A549 (cell line): ENCODE measurements at regions not wholly inside any gene's neighbourhood (a gene's known extent, or its start where the extent isn't known, plus 50 kb on each side); places are given as distances from the start of the nearest gene placed in this dataset.

Experiments used
- ATAC-seq, 2 experiments: fragments of 200-7000 bp in 1 of 2; fragments of >200 bp in 1 of 2; cut with Nextera tagmentation in 1 of 2; cut with Tn5 transposase in 1 of 2; 3 replicates each; pipeline versions ENCODE4 v1.8.0 to v1.9.1; 2018 to 2020; ENCODE audit warnings: mild to moderate bottlenecking in 1 of 2, moderate library complexity in 1 of 2
- CTCF ChIA-PET: fragments of 300-600 bp; sonication (Branson Sonifier 250); formaldehyde crosslinking; extraction: SDS; loops from one replicate; lab custom pipeline; 2021; ENCODE audit warnings: antibody characterized with exemption, inconsistent platforms; lab: Yijun Ruan, JAX
- POLR2A ChIA-PET: fragments of 350-600 bp; formaldehyde crosslinking; extraction: SDS; loops from one replicate; lab custom pipeline; 2021; ENCODE audit warnings: antibody characterized with exemption, inconsistent platforms; lab: Yijun Ruan, JAX
- DNase-seq, 2 experiments: peaks; one replicate each; pipeline versions ENCODE4 v3.0.0 to v3.0.0-alpha.2; 2011 to 2016; ENCODE audit warnings: low read depth in 1 of 2, low spot score in 1 of 2
- FAIRE-seq: peaks from 2 replicates; lab custom pipeline; 2011; peaks lifted over from hg19 to GRCh38; lab: Jason Lieb, UNC
- H3K27ac ChIP-seq, 2 experiments: fragments of >200 bp; sonication (Bioruptor Twin); formaldehyde crosslinking; 3 replicates each; pipeline ENCODE4 v1.5.1; 2016 to 2017
- H3K4me1 ChIP-seq: fragments of >200 bp; sonication (Bioruptor Twin); formaldehyde crosslinking; 3 replicates; pipeline ENCODE4 v1.6.1; 2016
- H3K4me2 ChIP-seq: fragments of >200 bp; sonication (Bioruptor Twin); formaldehyde crosslinking; 3 replicates; pipeline ENCODE4 v1.6.1; 2016
- H3K4me3 ChIP-seq: fragments of >200 bp; sonication (Bioruptor Twin); formaldehyde crosslinking; 3 replicates; pipeline ENCODE4 v1.5.1; 2016
- H3K9me3 ChIP-seq: fragments of >200 bp; sonication (Bioruptor Twin); formaldehyde crosslinking; 3 replicates; pipeline ENCODE4 v1.6.1; 2016
- CEBPB ChIP-seq, 2 experiments: fragments of >200 bp in 1 of 2; sonication (Bioruptor Twin) in 1 of 2; formaldehyde crosslinking in 1 of 2; IDR thresholded peaks; 2 replicates each; pipeline ENCODE4 v1.6.1; 2012 to 2016
- CHD4 ChIP-seq: fragments of 200-600 bp; sonication (generic); IDR thresholded peaks from 2 replicates; pipeline ENCODE4 v1.6.1; 2016; ENCODE audit warnings: antibody characterized with exemption, mild to moderate bottlenecking, borderline replicate concordance
- EHMT2 ChIP-seq: fragments of 200-600 bp; sonication (generic); IDR thresholded peaks from 2 replicates; pipeline ENCODE4 v1.6.1; 2016; ENCODE audit warnings: antibody characterized with exemption, low read depth, mild to moderate bottlenecking, moderate library complexity
- EP300 ChIP-seq, 2 experiments: fragments of >200 bp; sonication (Bioruptor Twin); formaldehyde crosslinking; IDR thresholded peaks; 2 replicates in 1 of 2; 3 replicates in 1 of 2; pipeline ENCODE4 v1.6.1; 2016 to 2017
- FOXS1 ChIP-seq: fragments of 250-450 bp; sonication (Bioruptor Pico); IDR thresholded peaks from 2 replicates; pipeline ENCODE4 v1.5.0; 2020; ENCODE audit warnings: mild to moderate bottlenecking, moderate library complexity
- GATA3 ChIP-seq: IDR thresholded peaks from 2 replicates; pipeline ENCODE4 v1.6.1; 2012; ENCODE audit warnings: borderline replicate concordance
- HDAC2 ChIP-seq: fragments of 200-600 bp; sonication (generic); IDR thresholded peaks from 2 replicates; pipeline ENCODE4 v1.6.1; 2016
- HOXB13 ChIP-seq: fragments of 250-450 bp; sonication (Bioruptor Pico); IDR thresholded peaks from 2 replicates; pipeline ENCODE4 v1.5.0; 2020; ENCODE audit warnings: low read depth, mild to moderate bottlenecking, moderate library complexity
- HOXB5 ChIP-seq: fragments of 250-450 bp; sonication (Bioruptor Pico); IDR thresholded peaks from 2 replicates; pipeline ENCODE4 v1.5.0; 2020; ENCODE audit warnings: mild to moderate bottlenecking, moderate library complexity
- JUN ChIP-seq, 2 experiments: fragments of >200 bp; sonication (Bioruptor Twin); formaldehyde crosslinking; IDR thresholded peaks; 2 replicates in 1 of 2; 3 replicates in 1 of 2; pipeline ENCODE4 v1.6.1; 2016 to 2017
- NPAS2 ChIP-seq: fragments of 250-450 bp; sonication (Bioruptor Pico); IDR thresholded peaks from 2 replicates; pipeline ENCODE4 v1.8.0; 2022; ENCODE audit warnings: mild to moderate bottlenecking, moderate library complexity, borderline replicate concordance
- NR3C1 ChIP-seq: fragments of >200 bp; sonication (Bioruptor Twin); formaldehyde crosslinking; IDR thresholded peaks from 3 replicates; pipeline ENCODE4 v1.6.1; 2017
- RAD21 ChIP-seq, 2 experiments: fragments of >200 bp in 1 of 2; sonication (Bioruptor Twin) in 1 of 2; formaldehyde crosslinking in 1 of 2; IDR thresholded peaks in 1 of 2; conservative IDR thresholded peaks in 1 of 2; 2 replicates in 1 of 2; 3 replicates in 1 of 2; pipeline ENCODE4 v1.6.1; 2012 to 2018; ENCODE audit warnings: inconsistent platforms in 1 of 2
- SMC3 ChIP-seq: fragments of >200 bp; sonication (Bioruptor Twin); formaldehyde crosslinking; IDR thresholded peaks from 3 replicates; pipeline ENCODE4 v1.6.1; 2018; ENCODE audit warnings: inconsistent platforms
- SREBF2 ChIP-seq: fragments of 450-650 bp; IDR thresholded peaks from 2 replicates; pipeline ENCODE4 v1.6.1; 2014; ENCODE audit warnings: mild to moderate bottlenecking, moderate library complexity
- TP53 ChIP-seq: fragments of 250-450 bp; sonication (Bioruptor Pico); IDR thresholded peaks from 2 replicates; pipeline ENCODE4 v1.5.0; 2021; ENCODE audit warnings: mild to moderate bottlenecking, moderate library complexity
- ZNF302 ChIP-seq: fragments of 250-450 bp; sonication (Bioruptor Pico); IDR thresholded peaks from 2 replicates; pipeline ENCODE4 v1.9.0; 2021; ENCODE audit warnings: inconsistent platforms, mild to moderate bottlenecking, moderate library complexity
- ZSCAN20 ChIP-seq: fragments of 250-450 bp; sonication (Bioruptor Pico); IDR thresholded peaks from 2 replicates; pipeline ENCODE4 v1.8.0; 2022; ENCODE audit warnings: mild to moderate bottlenecking, moderate library complexity
- WGBS: methylation state at CpG from one replicate; pipeline ENCODE4 v1.1.6; 2017; ENCODE audit errors: missing lambda C conversion rate; 5-methylcytosine and 5-hydroxymethylcytosine counted together
- TF ChIP-seq, protein P1 (sequence below): fragments of 250-450 bp; sonication (Bioruptor Pico); IDR thresholded peaks from 2 replicates; pipeline ENCODE4 v1.5.0; 2020; ENCODE audit warnings: low read depth, mild to moderate bottlenecking, moderate library complexity
- TF ChIP-seq, protein P2 (sequence below): fragments of 250-450 bp; sonication (Bioruptor Pico); IDR thresholded peaks from 2 replicates; pipeline ENCODE4 v1.5.0; 2021; ENCODE audit warnings: mild to moderate bottlenecking, moderate library complexity, borderline replicate concordance
- TF ChIP-seq, protein P3 (sequence below): IDR thresholded peaks from 2 replicates; pipeline ENCODE4 v1.6.1; 2012
- TF ChIP-seq, protein P4 (sequence below): fragments of >200 bp; sonication (Bioruptor Twin); formaldehyde crosslinking; IDR thresholded peaks from 3 replicates; pipeline ENCODE4 v1.5.1; 2016
- TF ChIP-seq, protein P5 (sequence below): fragments of 200-600 bp; sonication (generic); IDR thresholded peaks from 2 replicates; pipeline ENCODE4 v1.6.1; 2016; ENCODE audit warnings: antibody characterized with exemption, mild to moderate bottlenecking, moderate library complexity

DNA sequence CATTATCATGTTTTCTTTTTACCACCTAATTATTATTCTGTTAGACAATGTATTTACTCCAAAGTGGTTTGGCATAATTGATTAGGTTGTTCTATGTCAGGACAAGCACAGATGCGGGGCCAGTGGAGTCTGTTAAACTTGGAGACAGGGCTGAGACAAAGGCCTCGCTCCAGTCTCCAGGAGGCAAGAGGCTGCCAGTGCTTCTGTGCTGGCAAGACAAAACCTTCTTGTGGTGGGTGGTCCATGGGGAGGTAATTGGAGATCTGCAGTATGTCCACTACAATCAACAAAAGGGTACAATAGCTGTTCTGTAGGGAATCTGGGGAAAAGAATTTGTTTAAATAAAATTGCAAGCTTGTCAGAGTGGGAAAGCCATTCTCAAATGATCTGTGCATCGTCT lies 677.2 kb upstream of the SLC35B3 start:
- POLR2A ChIA-PET, result no interaction called here
- TF ChIP-seq ZNF302 (CRISPR knock-in tag) (no peak), NR3C1 (no peak), EP300 (IDR thresholded peaks at IDR 0.05) (no peak), SMC3 (no peak), JUN (IDR thresholded peaks at IDR 0.05) (no peak), HDAC2 (no peak), CHD4 (no peak), ZSCAN20 (CRISPR knock-in tag) (no peak), CEBPB (IDR thresholded peaks at IDR 0.05) (no peak)
- TF ChIP-seq, protein P1, sequence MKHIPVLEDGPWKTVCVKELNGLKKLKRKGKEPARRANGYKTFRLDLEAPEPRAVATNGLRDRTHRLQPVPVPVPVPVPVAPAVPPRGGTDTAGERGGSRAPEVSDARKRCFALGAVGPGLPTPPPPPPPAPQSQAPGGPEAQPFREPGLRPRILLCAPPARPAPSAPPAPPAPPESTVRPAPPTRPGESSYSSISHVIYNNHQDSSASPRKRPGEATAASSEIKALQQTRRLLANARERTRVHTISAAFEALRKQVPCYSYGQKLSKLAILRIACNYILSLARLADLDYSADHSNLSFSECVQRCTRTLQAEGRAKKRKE (CRISPR knock-in tag), result no peak
- H3K4me1 ChIP-seq, result no peaks in the 10 kb centered on the region
- H3K27ac ChIP-seq, result no peak overlapping the region
- no peak for ATAC-seq
- no peak overlapping the region for H3K4me2 ChIP-seq
- H3K9me3 ChIP-seq, result no peaks in the 10 kb centered on the region
- CTCF ChIA-PET, result interaction anchor here (0.5 kb wide), 1 partner anchor 1206 kb away, joined by 5 read pairs; no protein-coding TSS in a partner anchor
- FAIRE-seq, result no peak
- WGBS, result 27% methylated on average over 3 of the region's 3 CpGs
- DNase-seq, result no peak
- H3K4me3 ChIP-seq, result no peak overlapping the region

DNA sequence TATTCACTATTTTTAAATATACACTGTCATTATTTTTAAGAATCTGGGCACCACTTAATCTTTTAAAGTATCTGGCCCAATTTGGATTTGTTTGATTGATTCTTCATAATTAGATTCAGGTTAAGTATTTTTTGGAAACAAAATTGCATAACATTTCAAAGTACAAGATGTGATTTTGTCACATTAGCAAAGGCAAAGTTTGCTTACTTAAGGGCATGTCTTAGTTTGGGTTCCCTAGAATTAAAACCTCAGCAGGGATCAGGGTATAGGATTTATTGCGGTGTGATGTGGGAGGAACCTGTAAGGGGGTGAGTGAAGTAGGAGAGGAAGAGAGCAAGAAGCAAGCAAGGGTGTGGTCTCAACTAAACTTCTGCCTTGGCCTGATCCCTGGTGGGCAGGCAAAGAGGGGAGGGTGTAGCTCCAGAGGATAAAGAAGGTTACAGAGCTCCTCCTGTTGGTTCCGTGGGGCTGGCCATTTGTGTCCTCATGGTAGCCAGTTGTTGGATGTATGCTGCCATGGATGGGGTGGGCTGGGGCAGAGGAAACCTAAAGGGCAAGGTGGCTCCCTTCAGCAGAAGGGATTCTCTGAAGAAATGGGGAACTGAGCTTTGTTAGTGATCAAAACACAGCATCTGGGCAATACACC lies 668.7 kb upstream of the SLC35B3 start:
- ChIA-PET POLR2A (no interaction called here), CTCF (interaction anchor here (2.0 kb wide), 1 partner anchor 15 kb away, joined by 6 read pairs; no protein-coding TSS in a partner anchor)
- H3K4me2 ChIP-seq, result no peak overlapping the region
- FAIRE-seq, result no peak
- no peak for DNase-seq
- no peak for ATAC-seq
- H3K9me3 ChIP-seq, result no peaks in the 10 kb centered on the region
- H3K27ac ChIP-seq, result no peak overlapping the region
- H3K4me1 ChIP-seq, result no peaks in the 10 kb centered on the region
- H3K4me3 ChIP-seq, result no peak overlapping the region
- TF ChIP-seq FOXS1 (CRISPR knock-in tag), result no peak
- TF ChIP-seq, protein P2, sequence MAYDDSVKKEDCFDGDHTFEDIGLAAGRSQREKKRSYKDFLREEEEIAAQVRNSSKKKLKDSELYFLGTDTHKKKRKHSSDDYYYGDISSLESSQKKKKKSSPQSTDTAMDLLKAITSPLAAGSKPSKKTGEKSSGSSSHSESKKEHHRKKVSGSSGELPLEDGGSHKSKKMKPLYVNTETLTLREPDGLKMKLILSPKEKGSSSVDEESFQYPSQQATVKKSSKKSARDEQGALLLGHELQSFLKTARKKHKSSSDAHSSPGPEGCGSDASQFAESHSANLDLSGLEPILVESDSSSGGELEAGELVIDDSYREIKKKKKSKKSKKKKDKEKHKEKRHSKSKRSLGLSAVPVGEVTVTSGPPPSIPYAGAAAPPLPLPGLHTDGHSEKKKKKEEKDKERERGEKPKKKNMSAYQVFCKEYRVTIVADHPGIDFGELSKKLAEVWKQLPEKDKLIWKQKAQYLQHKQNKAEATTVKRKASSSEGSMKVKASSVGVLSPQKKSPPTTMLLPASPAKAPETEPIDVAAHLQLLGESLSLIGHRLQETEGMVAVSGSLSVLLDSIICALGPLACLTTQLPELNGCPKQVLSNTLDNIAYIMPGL (CRISPR knock-in tag), result no peak
- TF ChIP-seq TP53 (CRISPR knock-in tag), result no peak
- TF ChIP-seq, protein P3, sequence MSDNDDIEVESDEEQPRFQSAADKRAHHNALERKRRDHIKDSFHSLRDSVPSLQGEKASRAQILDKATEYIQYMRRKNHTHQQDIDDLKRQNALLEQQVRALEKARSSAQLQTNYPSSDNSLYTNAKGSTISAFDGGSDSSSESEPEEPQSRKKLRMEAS, result no peak
- no peak for TF ChIP-seq NPAS2 (CRISPR knock-in tag)
- TF ChIP-seq, protein P4, sequence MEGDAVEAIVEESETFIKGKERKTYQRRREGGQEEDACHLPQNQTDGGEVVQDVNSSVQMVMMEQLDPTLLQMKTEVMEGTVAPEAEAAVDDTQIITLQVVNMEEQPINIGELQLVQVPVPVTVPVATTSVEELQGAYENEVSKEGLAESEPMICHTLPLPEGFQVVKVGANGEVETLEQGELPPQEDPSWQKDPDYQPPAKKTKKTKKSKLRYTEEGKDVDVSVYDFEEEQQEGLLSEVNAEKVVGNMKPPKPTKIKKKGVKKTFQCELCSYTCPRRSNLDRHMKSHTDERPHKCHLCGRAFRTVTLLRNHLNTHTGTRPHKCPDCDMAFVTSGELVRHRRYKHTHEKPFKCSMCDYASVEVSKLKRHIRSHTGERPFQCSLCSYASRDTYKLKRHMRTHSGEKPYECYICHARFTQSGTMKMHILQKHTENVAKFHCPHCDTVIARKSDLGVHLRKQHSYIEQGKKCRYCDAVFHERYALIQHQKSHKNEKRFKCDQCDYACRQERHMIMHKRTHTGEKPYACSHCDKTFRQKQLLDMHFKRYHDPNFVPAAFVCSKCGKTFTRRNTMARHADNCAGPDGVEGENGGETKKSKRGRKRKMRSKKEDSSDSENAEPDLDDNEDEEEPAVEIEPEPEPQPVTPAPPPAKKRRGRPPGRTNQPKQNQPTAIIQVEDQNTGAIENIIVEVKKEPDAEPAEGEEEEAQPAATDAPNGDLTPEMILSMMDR, result no peak
- no peak for TF ChIP-seq ZSCAN20 (CRISPR knock-in tag)
- TF ChIP-seq HOXB5 (CRISPR knock-in tag), result no peak
- no peak for TF ChIP-seq HDAC2
- TF ChIP-seq EHMT2, result no peak
- TF ChIP-seq, all 56 proteins: peak for 0
- WGBS, result 23% methylated on average over 2 of the region's 2 CpGs

DNA sequence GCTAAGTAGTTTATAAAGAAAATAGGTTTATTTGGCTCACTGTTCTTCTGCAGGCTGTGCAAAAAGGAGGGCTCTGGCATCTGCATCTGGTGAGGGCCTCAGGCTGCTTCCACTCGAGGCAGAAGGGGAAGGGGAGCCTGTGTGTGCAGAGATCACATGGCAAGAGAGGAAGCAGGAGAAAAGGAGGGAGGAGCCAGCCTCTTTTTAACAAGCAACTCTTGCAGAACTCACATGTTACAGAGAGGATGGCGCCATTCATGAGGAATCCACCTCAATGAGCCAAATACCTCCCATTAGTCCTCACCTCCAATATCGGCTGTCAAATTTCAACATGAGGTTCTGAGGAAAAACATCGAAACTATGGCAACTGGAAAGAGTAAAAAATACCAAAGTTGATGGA lies 666.6 kb upstream of the SLC35B3 start:
- Histone ChIP-seq H3K4me3 (no peak overlapping the region), H3K4me1 (no peaks in the 10 kb centered on the region), H3K9me3 (no peaks in the 10 kb centered on the region), H3K27ac (no peak overlapping the region), H3K4me2 (no peak overlapping the region)
- ATAC-seq (no peak), DNase-seq (no peak), FAIRE-seq (no peak)
- ChIA-PET CTCF (no interaction called here), POLR2A (no interaction called here)
- 23% methylated on average over 4 of the region's 4 CpGs for WGBS
- TF ChIP-seq GATA3, result no peak
- no peak for TF ChIP-seq JUN (IDR thresholded peaks at IDR 0.05)
- no peak for TF ChIP-seq RAD21 (conservative IDR thresholded peaks at IDR 0.05 in 1 of 2, IDR thresholded peaks at IDR 0.05 in 1 of 2)
- TF ChIP-seq SREBF2, result no peak
- no peak for TF ChIP-seq ZNF302 (CRISPR knock-in tag)
- TF ChIP-seq HOXB13, result no peak
- TF ChIP-seq, protein P5, sequence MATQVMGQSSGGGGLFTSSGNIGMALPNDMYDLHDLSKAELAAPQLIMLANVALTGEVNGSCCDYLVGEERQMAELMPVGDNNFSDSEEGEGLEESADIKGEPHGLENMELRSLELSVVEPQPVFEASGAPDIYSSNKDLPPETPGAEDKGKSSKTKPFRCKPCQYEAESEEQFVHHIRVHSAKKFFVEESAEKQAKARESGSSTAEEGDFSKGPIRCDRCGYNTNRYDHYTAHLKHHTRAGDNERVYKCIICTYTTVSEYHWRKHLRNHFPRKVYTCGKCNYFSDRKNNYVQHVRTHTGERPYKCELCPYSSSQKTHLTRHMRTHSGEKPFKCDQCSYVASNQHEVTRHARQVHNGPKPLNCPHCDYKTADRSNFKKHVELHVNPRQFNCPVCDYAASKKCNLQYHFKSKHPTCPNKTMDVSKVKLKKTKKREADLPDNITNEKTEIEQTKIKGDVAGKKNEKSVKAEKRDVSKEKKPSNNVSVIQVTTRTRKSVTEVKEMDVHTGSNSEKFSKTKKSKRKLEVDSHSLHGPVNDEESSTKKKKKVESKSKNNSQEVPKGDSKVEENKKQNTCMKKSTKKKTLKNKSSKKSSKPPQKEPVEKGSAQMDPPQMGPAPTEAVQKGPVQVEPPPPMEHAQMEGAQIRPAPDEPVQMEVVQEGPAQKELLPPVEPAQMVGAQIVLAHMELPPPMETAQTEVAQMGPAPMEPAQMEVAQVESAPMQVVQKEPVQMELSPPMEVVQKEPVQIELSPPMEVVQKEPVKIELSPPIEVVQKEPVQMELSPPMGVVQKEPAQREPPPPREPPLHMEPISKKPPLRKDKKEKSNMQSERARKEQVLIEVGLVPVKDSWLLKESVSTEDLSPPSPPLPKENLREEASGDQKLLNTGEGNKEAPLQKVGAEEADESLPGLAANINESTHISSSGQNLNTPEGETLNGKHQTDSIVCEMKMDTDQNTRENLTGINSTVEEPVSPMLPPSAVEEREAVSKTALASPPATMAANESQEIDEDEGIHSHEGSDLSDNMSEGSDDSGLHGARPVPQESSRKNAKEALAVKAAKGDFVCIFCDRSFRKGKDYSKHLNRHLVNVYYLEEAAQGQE, result no peak
- TF ChIP-seq, protein P4, result no peak
